Stimulated activated CD4-positive, alpha-beta T cell treated with anti-CD3 and anti-CD28 coated beads, Interleukin-1b, Interleukin-23, amount 100 ng/mL, for 48 hours (primary cell): ENCODE measurements at regions not wholly inside any gene's neighbourhood (a gene's known extent, or its start where the extent isn't known, plus 50 kb on each side); places are given as distances from the start of the nearest gene placed in this dataset.
"Not testable (repeated sequence)": the region's sequence is repeated elsewhere in the genome, so short reads cannot be mapped to it uniquely, and the experiment has no call there.

Source experiments
- DNase-seq: peaks from one replicate; pipeline ENCODE4 v3.0.0-alpha.2; 2020

GRCh38 chr21:35280231-35280630 lies 231.1 kb upstream of the RUNX1 start:
- DNase-seq = no peak

GRCh38 chr21:35275776-35276175 lies 226.7 kb upstream of the RUNX1 start:
- DNase-seq = no peak

GRCh38 chr21:35274923-35275322 lies 225.8 kb upstream of the RUNX1 start:
- no peak for DNase-seq

GRCh38 chr21:35274090-35274489 lies 225.0 kb upstream of the RUNX1 start:
- DNase-seq = no peak

GRCh38 chr21:35273333-35273732 lies 224.2 kb upstream of the RUNX1 start:
- DNase-seq = no peak

GRCh38 chr21:35271344-35272118 lies 222.4 kb upstream of the RUNX1 start:
- not testable (repeated sequence) for DNase-seq

GRCh38 chr21:35268817-35269216 lies 219.7 kb upstream of the RUNX1 start:
- DNase-seq = no peak

- no peak for DNase-seq
Measured at GRCh38 chr21:35268261-35268660, 219.2 kb upstream of the RUNX1 start.

- no peak for DNase-seq
Measured at GRCh38 chr21:35266546-35266945, 217.4 kb upstream of the RUNX1 start.

- DNase-seq = no peak
Measured at GRCh38 chr21:35265170-35265877, 216.2 kb upstream of the RUNX1 start.

- no peak for DNase-seq
Measured at GRCh38 chr21:35259457-35259856, 210.4 kb upstream of the RUNX1 start.

- DNase-seq = no peak
Measured at GRCh38 chr21:35258521-35258920, 209.4 kb upstream of the RUNX1 start.

- DNase-seq = peak; percentile 27
Measured at GRCh38 chr21:35257413-35257812, 208.3 kb upstream of the RUNX1 start.

- DNase-seq = no peak
Measured at GRCh38 chr21:35256468-35256988, 207.4 kb upstream of the RUNX1 start.

GRCh38 chr21:35254765-35255138 lies 205.7 kb upstream of the RUNX1 start:
- no peak for DNase-seq

GRCh38 chr21:35254006-35254764 lies 205.1 kb upstream of the RUNX1 start:
- DNase-seq = no peak

- DNase-seq = peak; percentile 58
Measured at GRCh38 chr21:35252831-35253230, 203.7 kb upstream of the RUNX1 start.

- no peak for DNase-seq
Measured at GRCh38 chr21:35249636-35250035, 200.5 kb upstream of the RUNX1 start.

- DNase-seq = no peak
Measured at GRCh38 chr21:35245879-35246278, 196.8 kb upstream of the RUNX1 start.

GRCh38 chr21:35244514-35244913 lies 195.4 kb upstream of the RUNX1 start:
- no peak for DNase-seq

GRCh38 chr21:35243171-35243570 lies 194.1 kb upstream of the RUNX1 start:
- no peak for DNase-seq

- DNase-seq = no peak
Measured at GRCh38 chr21:35239811-35240219, 190.7 kb upstream of the RUNX1 start.

GRCh38 chr21:35238119-35238518 lies 189.0 kb upstream of the RUNX1 start:
- no peak for DNase-seq

GRCh38 chr21:35237287-35237686 lies 188.2 kb upstream of the RUNX1 start:
- DNase-seq = no peak
